Thyroid gland (tissue), 4 donors: ENCODE measurements at regions not wholly inside any gene's neighbourhood (a gene's known extent, or its start where the extent isn't known, plus 50 kb on each side); places are given as distances from the start of the nearest gene placed in this dataset.

Experiments used
- POLR2A ChIP-seq, 2 donors: fragments of 450-650 bp; IDR thresholded peaks; one replicate each; pipeline ENCODE4 v1.6.1; 2017; ENCODE audit warnings: antibody characterized with exemption in 2 of 2, mild to moderate bottlenecking in 2 of 2, moderate library complexity in 1 of 2
- TF ChIP-seq, protein P1 (sequence below), 6 experiments: fragments of 200-600 bp in 3 of 6; fragments of 450-650 bp in 3 of 6; sonication (generic) in 3 of 6; IDR thresholded peaks; one replicate each; pipeline ENCODE4 v1.5.1; 2016 to 2019; ENCODE audit warnings: antibody characterized with exemption in 6 of 6, mild to moderate bottlenecking in 2 of 6, inconsistent platforms in 1 of 6, moderate library complexity in 1 of 6

- TF ChIP-seq, protein P1, sequence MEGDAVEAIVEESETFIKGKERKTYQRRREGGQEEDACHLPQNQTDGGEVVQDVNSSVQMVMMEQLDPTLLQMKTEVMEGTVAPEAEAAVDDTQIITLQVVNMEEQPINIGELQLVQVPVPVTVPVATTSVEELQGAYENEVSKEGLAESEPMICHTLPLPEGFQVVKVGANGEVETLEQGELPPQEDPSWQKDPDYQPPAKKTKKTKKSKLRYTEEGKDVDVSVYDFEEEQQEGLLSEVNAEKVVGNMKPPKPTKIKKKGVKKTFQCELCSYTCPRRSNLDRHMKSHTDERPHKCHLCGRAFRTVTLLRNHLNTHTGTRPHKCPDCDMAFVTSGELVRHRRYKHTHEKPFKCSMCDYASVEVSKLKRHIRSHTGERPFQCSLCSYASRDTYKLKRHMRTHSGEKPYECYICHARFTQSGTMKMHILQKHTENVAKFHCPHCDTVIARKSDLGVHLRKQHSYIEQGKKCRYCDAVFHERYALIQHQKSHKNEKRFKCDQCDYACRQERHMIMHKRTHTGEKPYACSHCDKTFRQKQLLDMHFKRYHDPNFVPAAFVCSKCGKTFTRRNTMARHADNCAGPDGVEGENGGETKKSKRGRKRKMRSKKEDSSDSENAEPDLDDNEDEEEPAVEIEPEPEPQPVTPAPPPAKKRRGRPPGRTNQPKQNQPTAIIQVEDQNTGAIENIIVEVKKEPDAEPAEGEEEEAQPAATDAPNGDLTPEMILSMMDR (IDR thresholded peaks at IDR 0.05) = no peak
- no peak for TF ChIP-seq POLR2A (IDR thresholded peaks at IDR 0.05)
Measured at GRCh38 chr11:27208846-27209245, 154.2 kb downstream of the CCDC34 start.
